ENCODE measurements at regions not wholly inside any gene's neighbourhood (a gene's known extent, or its start where the extent isn't known, plus 50 kb on each side); places are given as distances from the start of the nearest gene placed in this dataset.
A peak's percentile ranks its signal among the peaks of the same experiment; 100 is the strongest.

GRCh38 chr6:9370480-9370879 lies 935.1 kb upstream of the SLC35B3 start:
- Histone ChIP-seq H3K9me3 (ENCODE audit: low read depth) (no peaks in the 10 kb centered on the region), H3K36me3 (no peaks in the 10 kb centered on the region), H3K4me3 (no peak overlapping the region), H3K4me1 (ENCODE audit: low read depth) (no peaks in the 10 kb centered on the region), H3K27ac (no peak overlapping the region), H3K27me3 (no peaks in the 10 kb centered on the region)
- no peak for DNase-seq (ENCODE audit: low read depth in 1 of 2, low spot score in 1 of 2)
- TF ChIP-seq, protein P1, sequence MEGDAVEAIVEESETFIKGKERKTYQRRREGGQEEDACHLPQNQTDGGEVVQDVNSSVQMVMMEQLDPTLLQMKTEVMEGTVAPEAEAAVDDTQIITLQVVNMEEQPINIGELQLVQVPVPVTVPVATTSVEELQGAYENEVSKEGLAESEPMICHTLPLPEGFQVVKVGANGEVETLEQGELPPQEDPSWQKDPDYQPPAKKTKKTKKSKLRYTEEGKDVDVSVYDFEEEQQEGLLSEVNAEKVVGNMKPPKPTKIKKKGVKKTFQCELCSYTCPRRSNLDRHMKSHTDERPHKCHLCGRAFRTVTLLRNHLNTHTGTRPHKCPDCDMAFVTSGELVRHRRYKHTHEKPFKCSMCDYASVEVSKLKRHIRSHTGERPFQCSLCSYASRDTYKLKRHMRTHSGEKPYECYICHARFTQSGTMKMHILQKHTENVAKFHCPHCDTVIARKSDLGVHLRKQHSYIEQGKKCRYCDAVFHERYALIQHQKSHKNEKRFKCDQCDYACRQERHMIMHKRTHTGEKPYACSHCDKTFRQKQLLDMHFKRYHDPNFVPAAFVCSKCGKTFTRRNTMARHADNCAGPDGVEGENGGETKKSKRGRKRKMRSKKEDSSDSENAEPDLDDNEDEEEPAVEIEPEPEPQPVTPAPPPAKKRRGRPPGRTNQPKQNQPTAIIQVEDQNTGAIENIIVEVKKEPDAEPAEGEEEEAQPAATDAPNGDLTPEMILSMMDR (IDR thresholded peaks at IDR 0.05; ENCODE audit: low read depth, low read length): no peak

DNA sequence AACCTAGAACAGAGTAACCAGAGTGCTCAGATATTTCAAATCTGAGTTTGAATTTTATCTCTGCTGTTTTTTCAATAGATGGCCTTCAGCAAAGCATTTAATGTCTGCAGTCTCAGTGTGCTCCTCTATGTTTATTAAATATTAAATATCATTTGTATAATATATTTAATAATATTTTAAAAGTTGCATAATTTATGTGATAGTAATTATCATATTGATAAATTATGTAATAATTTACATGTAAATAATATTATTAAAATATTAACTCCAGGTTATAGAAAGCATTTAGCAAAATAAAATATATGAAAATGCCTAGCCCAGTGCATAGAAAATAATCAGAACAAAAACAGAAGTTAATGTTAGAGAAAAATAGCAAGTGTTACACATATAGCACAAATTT lies 930.0 kb upstream of the SLC35B3 start:
- Histone ChIP-seq H3K36me3 (no peaks in the 10 kb centered on the region), H3K9me3 (ENCODE audit: low read depth) (no peaks in the 10 kb centered on the region), H3K27ac (no peak overlapping the region), H3K27me3 (no peaks in the 10 kb centered on the region), H3K4me3 (no peak overlapping the region), H3K4me1 (ENCODE audit: low read depth) (peaks cover 13% of the 10 kb centered on the region)
- TF ChIP-seq, protein P1 (IDR thresholded peaks at IDR 0.05; ENCODE audit: low read depth, low read length): no peak
- no peak for DNase-seq (ENCODE audit: low read depth in 1 of 2, low spot score in 1 of 2)

DNA sequence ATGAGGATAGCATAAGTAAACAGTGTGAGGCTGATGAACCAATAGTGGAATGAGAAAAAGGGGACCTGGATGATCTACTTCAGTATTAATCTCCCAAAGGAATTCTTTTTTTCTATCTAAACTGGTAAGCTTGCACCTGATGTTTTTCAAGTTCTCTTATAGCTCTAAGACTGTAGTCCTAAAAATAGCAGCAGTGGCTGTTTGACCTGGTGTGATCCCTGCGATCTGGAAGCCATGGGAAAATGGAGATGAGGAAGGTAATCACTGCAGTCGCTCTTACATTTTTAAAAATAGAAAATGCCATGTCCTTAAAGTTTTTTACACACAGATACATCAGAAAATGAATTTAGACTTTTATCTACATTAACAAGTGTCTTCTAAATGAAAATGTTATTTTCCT lies 926.4 kb upstream of the SLC35B3 start:
- Histone ChIP-seq H3K27ac (no peak overlapping the region), H3K27me3 (no peaks in the 10 kb centered on the region), H3K4me1 (ENCODE audit: low read depth) (peaks cover 13% of the 10 kb centered on the region), H3K9me3 (ENCODE audit: low read depth) (no peaks in the 10 kb centered on the region), H3K4me3 (no peak overlapping the region), H3K36me3 (no peaks in the 10 kb centered on the region)
- DNase-seq (ENCODE audit: low read depth in 1 of 2, low spot score in 1 of 2): peak in 1 of 2 donors; percentile 61
- TF ChIP-seq, protein P1 (IDR thresholded peaks at IDR 0.05; ENCODE audit: low read depth, low read length): no peak

DNA sequence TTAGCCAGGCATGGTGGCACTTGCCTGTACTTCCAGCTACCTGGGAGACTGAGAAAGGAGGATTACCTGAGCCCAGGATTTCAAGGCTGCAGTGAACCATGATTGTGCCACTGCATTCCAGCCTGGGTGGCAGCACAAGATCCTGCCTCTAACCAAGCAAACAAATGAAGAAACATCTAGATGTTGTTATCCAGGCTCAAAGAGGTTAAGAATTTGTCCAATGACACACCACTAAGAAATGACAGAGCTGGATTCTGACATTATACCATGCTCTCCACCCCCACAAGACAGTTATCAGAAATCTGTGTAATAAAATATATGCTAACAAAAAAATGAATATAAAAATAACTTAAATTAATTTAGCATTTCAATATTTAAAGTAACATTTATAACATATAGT lies 925.5 kb upstream of the SLC35B3 start:
- H3K9me3 ChIP-seq (ENCODE audit: low read depth): no peaks in the 10 kb centered on the region
- no peaks in the 10 kb centered on the region for H3K27me3 ChIP-seq
- H3K36me3 ChIP-seq: no peaks in the 10 kb centered on the region
- TF ChIP-seq, protein P1 (IDR thresholded peaks at IDR 0.05; ENCODE audit: low read depth, low read length): no peak
- no peak for DNase-seq (ENCODE audit: low read depth in 1 of 2, low spot score in 1 of 2)
- no peak overlapping the region for H3K4me3 ChIP-seq
- peaks cover 13% of the 10 kb centered on the region for H3K4me1 ChIP-seq (ENCODE audit: low read depth)
- no peak overlapping the region for H3K27ac ChIP-seq

GRCh38 chr6:9347608-9348007 lies 912.3 kb upstream of the SLC35B3 start:
- Histone ChIP-seq H3K4me1 (ENCODE audit: low read depth) (no peaks in the 10 kb centered on the region), H3K36me3 (no peaks in the 10 kb centered on the region), H3K4me3 (no peak overlapping the region), H3K9me3 (ENCODE audit: low read depth) (no peaks in the 10 kb centered on the region), H3K27ac (no peak overlapping the region), H3K27me3 (no peaks in the 10 kb centered on the region)
- TF ChIP-seq, protein P1 (IDR thresholded peaks at IDR 0.05; ENCODE audit: low read depth, low read length): no peak
- DNase-seq (ENCODE audit: low read depth in 1 of 2, low spot score in 1 of 2): no peak

DNA sequence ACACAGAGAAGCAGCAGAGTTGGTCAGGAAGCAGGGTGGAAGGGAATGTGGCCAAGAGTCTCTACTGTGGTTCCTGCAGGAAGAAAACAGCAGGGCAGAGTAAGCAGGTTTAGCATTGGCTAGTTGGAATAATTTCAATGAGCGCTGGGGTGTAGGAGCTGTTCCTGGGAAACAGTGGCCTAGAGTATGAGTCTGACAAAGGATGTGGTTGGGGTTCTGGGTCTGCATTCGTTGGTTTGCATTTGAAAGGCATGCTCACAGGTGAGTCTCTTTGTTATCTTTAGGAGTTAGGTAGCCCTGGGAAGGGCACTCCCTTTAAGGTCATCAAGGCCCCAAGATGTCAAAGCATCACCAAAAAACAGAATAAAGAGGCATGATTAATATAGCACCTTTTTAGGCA lies 911.6 kb upstream of the SLC35B3 start:
- Histone ChIP-seq H3K27ac (no peak overlapping the region), H3K4me3 (no peak overlapping the region), H3K9me3 (ENCODE audit: low read depth) (no peaks in the 10 kb centered on the region), H3K27me3 (no peaks in the 10 kb centered on the region), H3K4me1 (ENCODE audit: low read depth) (no peaks in the 10 kb centered on the region), H3K36me3 (no peaks in the 10 kb centered on the region)
- TF ChIP-seq, protein P1 (IDR thresholded peaks at IDR 0.05; ENCODE audit: low read depth, low read length): no peak
- DNase-seq (ENCODE audit: low read depth in 1 of 2, low spot score in 1 of 2): no peak
